Gastrocnemius medialis (tissue), 4 donors: ENCODE measurements at regions not wholly inside any gene's neighbourhood (a gene's known extent, or its start where the extent isn't known, plus 50 kb on each side); places are given as distances from the start of the nearest gene placed in this dataset.

Experiments
- ATAC-seq, 2 donors: fragments of 150-250 bp; one replicate each; pipeline ENCODE4 v1.9.1; 2016
- DNase-seq, 2 donors: peaks; one replicate each; pipeline ENCODE4 v3.0.0-alpha.2; 2019
- H3K27ac ChIP-seq, 4 donors: fragments of 200-600 bp; sonication (generic); 1 replicate in 1 of 4; 2 replicates in 3 of 4; pipeline ENCODE4 v1.5.1; 2016 to 2018; ENCODE audit warnings: mild to moderate bottlenecking in 2 of 4, moderate library complexity in 1 of 4
- H3K27me3 ChIP-seq, 3 donors: fragments of 200-600 bp; sonication (generic) in 2 of 3; 1 replicate in 1 of 3; 2 replicates in 2 of 3; pipeline versions ENCODE4 v1.5.1 to v1.6.0; 2016 to 2019; ENCODE audit warnings: mild to moderate bottlenecking in 1 of 3, moderate library complexity in 1 of 3
- H3K36me3 ChIP-seq, 2 donors: fragments of 200-600 bp; sonication (generic) in 1 of 2; one replicate each; pipeline ENCODE4 v1.5.1; 2017 to 2018
- H3K4me1 ChIP-seq, 2 donors: fragments of 200-600 bp; sonication (generic) in 1 of 2; one replicate each; pipeline ENCODE4 v1.5.1; 2016 to 2017; ENCODE audit warnings: mild to moderate bottlenecking in 2 of 2
- H3K4me3 ChIP-seq, 4 donors: fragments of 200-600 bp; sonication (generic) in 3 of 4; 1 replicate in 1 of 4; 2 replicates in 3 of 4; pipeline ENCODE4 v1.5.1; 2016 to 2019; ENCODE audit warnings: mild to moderate bottlenecking in 2 of 4
- H3K9me3 ChIP-seq, 3 donors: fragments of 200-600 bp; sonication (generic) in 2 of 3; 1 replicate in 1 of 3; 2 replicates in 2 of 3; pipeline ENCODE4 v1.5.1; 2016 to 2019
- CTCF ChIP-seq, 5 experiments: fragments of 450-650 bp in 3 of 5; fragments of 200-600 bp in 2 of 5; sonication (generic) in 2 of 5; IDR thresholded peaks in 4 of 5; conservative IDR thresholded peaks in 1 of 5; 1 replicate in 4 of 5; 2 replicates in 1 of 5; pipeline ENCODE4 v1.5.1; 2016 to 2019; ENCODE audit warnings: antibody characterized with exemption in 5 of 5, mild to moderate bottlenecking in 3 of 5, moderate library complexity in 3 of 5
- POLR2A ChIP-seq, 2 donors: fragments of 450-650 bp; IDR thresholded peaks; one replicate each; pipeline ENCODE4 v1.6.1; 2017; ENCODE audit warnings: antibody characterized with exemption in 2 of 2, mild to moderate bottlenecking in 2 of 2, moderate library complexity in 2 of 2
- in situ Hi-C, 4 donors: fragments of 200-750 bp; cut with MboI; loops; one replicate each; pipeline versions ENCODE4 v1.15.0 to v1.8.0; 2017; ENCODE audit warnings: low sequenced_read_pairs in 4 of 4
- intact Hi-C: fragments of 100-400 bp; cut with DNase I; formaldehyde crosslinking; loops from one replicate; pipeline ENCODE4 v1.15.1; 2023; ENCODE audit warnings: low total_unique reads

- TF ChIP-seq CTCF (IDR thresholded peaks at IDR 0.05 in 4 of 5, conservative IDR thresholded peaks at IDR 0.05 in 1 of 5): no peak
- no peak for TF ChIP-seq POLR2A (IDR thresholded peaks at IDR 0.05)
- H3K27ac ChIP-seq: no peak overlapping the region
- ATAC-seq (no peak), DNase-seq (no peak)
- H3K27me3 ChIP-seq: no peaks in the 10 kb centered on the region
- in situ Hi-C loops (no loop called here), intact Hi-C loops (no loop called here)
- no peak overlapping the region for H3K4me3 ChIP-seq
- no peaks in the 10 kb centered on the region for H3K9me3 ChIP-seq
- H3K4me1 ChIP-seq: no peaks in the 10 kb centered on the region
- H3K36me3 ChIP-seq: no peaks in the 10 kb centered on the region
Observed at GRCh38 chr3:13141183-13141582, 68.0 kb upstream of the IQSEC1 start.

- Histone ChIP-seq H3K36me3 (no peaks in the 10 kb centered on the region), H3K9me3 (no peaks in the 10 kb centered on the region), H3K4me1 (no peaks in the 10 kb centered on the region), H3K27me3 (no peaks in the 10 kb centered on the region), H3K27ac (no peak overlapping the region), H3K4me3 (no peak overlapping the region)
- DNase-seq (no peak), ATAC-seq (no peak)
- intact Hi-C loops: no loop called here
- no peak for TF ChIP-seq POLR2A (IDR thresholded peaks at IDR 0.05)
- TF ChIP-seq CTCF (IDR thresholded peaks at IDR 0.05 in 4 of 5, conservative IDR thresholded peaks at IDR 0.05 in 1 of 5): no peak
- in situ Hi-C loops: no loop called here
Observed at GRCh38 chr3:13140596-13140995, 67.4 kb upstream of the IQSEC1 start.

GRCh38 chr3:13139471-13140065 lies 66.3 kb upstream of the IQSEC1 start:
- Histone ChIP-seq H3K4me3 (no peak overlapping the region), H3K9me3 (no peaks in the 10 kb centered on the region), H3K36me3 (no peaks in the 10 kb centered on the region), H3K27ac (no peak overlapping the region), H3K27me3 (no peaks in the 10 kb centered on the region), H3K4me1 (no peaks in the 10 kb centered on the region)
- TF ChIP-seq CTCF (IDR thresholded peaks at IDR 0.05 in 4 of 5, conservative IDR thresholded peaks at IDR 0.05 in 1 of 5) (no peak), POLR2A (IDR thresholded peaks at IDR 0.05) (no peak)
- intact Hi-C loops (no loop called here), in situ Hi-C loops (no loop called here)
- DNase-seq: no peak
- ATAC-seq: no peak

GRCh38 chr3:13138833-13139145 lies 65.6 kb upstream of the IQSEC1 start:
- Histone ChIP-seq H3K9me3 (no peaks in the 10 kb centered on the region), H3K4me1 (no peaks in the 10 kb centered on the region), H3K27me3 (no peaks in the 10 kb centered on the region), H3K4me3 (no peak overlapping the region), H3K36me3 (no peaks in the 10 kb centered on the region), H3K27ac (no peak overlapping the region)
- in situ Hi-C loops (no loop called here), intact Hi-C loops (no loop called here)
- DNase-seq (no peak), ATAC-seq (no peak)
- TF ChIP-seq CTCF (IDR thresholded peaks at IDR 0.05 in 4 of 5, conservative IDR thresholded peaks at IDR 0.05 in 1 of 5) (no peak), POLR2A (IDR thresholded peaks at IDR 0.05) (no peak)
